MCF 10A (cell line): ENCODE measurements at regions not wholly inside any gene's neighbourhood (a gene's known extent, or its start where the extent isn't known, plus 50 kb on each side); places are given as distances from the start of the nearest gene placed in this dataset.

Source experiments
- BruUV-seq: library from RNA; stranded (reverse); fragments of 400-500 nt; replicated peaks from 2 replicates; lab custom pipeline; 2021; lab: Mats Ljungman, UMichigan
- CTCF ChIA-PET: fragments of 300-600 bp; sonication (Branson Sonifier 250); formaldehyde crosslinking; extraction: SDS; loops from one replicate; lab custom pipeline; 2021; ENCODE audit warnings: antibody characterized with exemption, inconsistent platforms; lab: Yijun Ruan, JAX
- POLR2A ChIA-PET: fragments of 300-600, 350-650 bp; sonication (Branson Sonifier 250); formaldehyde crosslinking; extraction: SDS; loops from one replicate; lab custom pipeline; 2020; ENCODE audit warnings: antibody characterized with exemption, inconsistent platforms; lab: Yijun Ruan, JAX
- DNase-seq: peaks from one replicate; pipeline ENCODE4 v3.0.0-alpha.2; 2018; ENCODE audit not compliant: unreplicated experiment
- H3K27ac Mint-ChIP-seq: one replicate; pipeline ENCODE4 v1.8.0; 2022; ENCODE audit warnings: mild to moderate bottlenecking, low read depth, mixed read lengths; ENCODE audit not compliant: unreplicated experiment
- H3K27me3 Mint-ChIP-seq: one replicate; pipeline ENCODE4 v1.8.0; 2022; ENCODE audit warnings: mixed read lengths; ENCODE audit not compliant: insufficient read depth, unreplicated experiment
- H3K36me3 Mint-ChIP-seq: one replicate; pipeline ENCODE4 v1.8.0; 2022; ENCODE audit warnings: mild to moderate bottlenecking, moderate library complexity, mixed read lengths; ENCODE audit not compliant: insufficient read depth, unreplicated experiment
- H3K4me1 Mint-ChIP-seq: one replicate; pipeline ENCODE4 v1.8.0; 2022; ENCODE audit warnings: mixed read lengths; ENCODE audit not compliant: insufficient read depth, unreplicated experiment
- H3K4me3 Mint-ChIP-seq: one replicate; pipeline ENCODE4 v1.8.0; 2022; ENCODE audit warnings: mild to moderate bottlenecking, moderate library complexity, mixed read lengths; ENCODE audit not compliant: unreplicated experiment
- H3K9me3 Mint-ChIP-seq: one replicate; pipeline ENCODE4 v1.8.0; 2022; ENCODE audit warnings: mixed read lengths; ENCODE audit not compliant: unreplicated experiment
- intact Hi-C: fragments of 100-400 bp; cut with micrococcal nuclease; formaldehyde crosslinking; loops from 2 replicates; pipeline ENCODE4 v1.14.1; 2022
- TF ChIP-seq, protein P1 (sequence below): fragments of 200-600 bp; IDR thresholded peaks from one replicate; pipeline ENCODE4 v1.8.0; 2022; ENCODE audit warnings: antibody characterized with exemption, mild to moderate bottlenecking; ENCODE audit not compliant: unreplicated experiment

- no TSS peak for BruUV-seq
- intact Hi-C loops = no loop called here
- no peak for DNase-seq
- Mint-ChIP-seq H3K4me3 (no peak overlapping the region), H3K9me3 (peaks cover 38% of the 10 kb centered on the region), H3K4me1 (no peaks in the 10 kb centered on the region), H3K27ac (no peak overlapping the region), H3K27me3 (no peaks in the 10 kb centered on the region), H3K36me3 (no peaks in the 10 kb centered on the region)
- ChIA-PET CTCF (no interaction called here), POLR2A (no interaction called here)
- TF ChIP-seq, protein P1, sequence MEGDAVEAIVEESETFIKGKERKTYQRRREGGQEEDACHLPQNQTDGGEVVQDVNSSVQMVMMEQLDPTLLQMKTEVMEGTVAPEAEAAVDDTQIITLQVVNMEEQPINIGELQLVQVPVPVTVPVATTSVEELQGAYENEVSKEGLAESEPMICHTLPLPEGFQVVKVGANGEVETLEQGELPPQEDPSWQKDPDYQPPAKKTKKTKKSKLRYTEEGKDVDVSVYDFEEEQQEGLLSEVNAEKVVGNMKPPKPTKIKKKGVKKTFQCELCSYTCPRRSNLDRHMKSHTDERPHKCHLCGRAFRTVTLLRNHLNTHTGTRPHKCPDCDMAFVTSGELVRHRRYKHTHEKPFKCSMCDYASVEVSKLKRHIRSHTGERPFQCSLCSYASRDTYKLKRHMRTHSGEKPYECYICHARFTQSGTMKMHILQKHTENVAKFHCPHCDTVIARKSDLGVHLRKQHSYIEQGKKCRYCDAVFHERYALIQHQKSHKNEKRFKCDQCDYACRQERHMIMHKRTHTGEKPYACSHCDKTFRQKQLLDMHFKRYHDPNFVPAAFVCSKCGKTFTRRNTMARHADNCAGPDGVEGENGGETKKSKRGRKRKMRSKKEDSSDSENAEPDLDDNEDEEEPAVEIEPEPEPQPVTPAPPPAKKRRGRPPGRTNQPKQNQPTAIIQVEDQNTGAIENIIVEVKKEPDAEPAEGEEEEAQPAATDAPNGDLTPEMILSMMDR = no peak
Observed at GRCh38 chr22:47996446-47996857, 1234.0 kb downstream of the TBC1D22A start.

DNA sequence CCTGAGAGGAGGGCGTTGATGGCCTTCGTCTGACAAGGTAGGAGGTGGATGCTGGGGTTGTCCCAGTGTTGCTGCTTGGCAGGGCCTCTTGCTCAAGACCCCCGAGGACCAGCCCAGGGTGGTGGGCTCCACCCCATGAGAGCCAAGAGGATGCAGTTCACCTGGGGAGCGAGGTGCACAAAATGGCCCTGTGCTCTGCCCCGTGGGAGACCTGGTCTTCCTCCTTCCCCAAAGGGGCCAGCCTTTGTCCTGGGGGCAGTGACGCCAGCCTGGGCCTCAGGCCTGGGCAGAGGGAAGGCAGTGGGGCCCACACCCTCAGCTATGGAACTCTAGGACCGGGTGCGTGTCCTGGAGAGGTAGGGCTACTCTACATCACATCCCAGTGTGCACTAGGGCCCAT lies 1233.3 kb downstream of the TBC1D22A start:
- intact Hi-C loops = no loop called here
- ChIA-PET CTCF (no interaction called here), POLR2A (no interaction called here)
- Mint-ChIP-seq H3K36me3 (no peaks in the 10 kb centered on the region), H3K4me1 (no peaks in the 10 kb centered on the region), H3K27me3 (no peaks in the 10 kb centered on the region), H3K9me3 (peaks cover 32% of the 10 kb centered on the region), H3K4me3 (no peak overlapping the region), H3K27ac (no peak overlapping the region)
- TF ChIP-seq, protein P1 = no peak
- no TSS peak for BruUV-seq
- DNase-seq = no peak

GRCh38 chr22:47995264-47995627 lies 1232.8 kb downstream of the TBC1D22A start:
- H3K27me3 Mint-ChIP-seq = no peaks in the 10 kb centered on the region
- POLR2A ChIA-PET = no interaction called here

GRCh38 chr22:47994601-47995263 lies 1232.3 kb downstream of the TBC1D22A start:
- no peaks in the 10 kb centered on the region for H3K36me3 Mint-ChIP-seq
- no peaks in the 10 kb centered on the region for H3K4me1 Mint-ChIP-seq
- no peak overlapping the region for H3K27ac Mint-ChIP-seq
- POLR2A ChIA-PET = no interaction called here
- BruUV-seq = no TSS peak
- TF ChIP-seq, protein P1 = no peak
- H3K4me3 Mint-ChIP-seq = no peak overlapping the region
- CTCF ChIA-PET = no interaction called here
- intact Hi-C loops = no loop called here
- peaks cover 29% of the 10 kb centered on the region for H3K9me3 Mint-ChIP-seq
- no peak for DNase-seq
- H3K27me3 Mint-ChIP-seq = no peaks in the 10 kb centered on the region

More at GRCh38 chr22:47995264-47995627, 1232.8 kb downstream of the TBC1D22A start:
- intact Hi-C loops = no loop called here
- no peaks in the 10 kb centered on the region for H3K36me3 Mint-ChIP-seq
- H3K4me3 Mint-ChIP-seq = no peak overlapping the region
- H3K27ac Mint-ChIP-seq = no peak overlapping the region
- H3K4me1 Mint-ChIP-seq = no peaks in the 10 kb centered on the region
- CTCF ChIA-PET = no interaction called here
- no peak for DNase-seq
- no TSS peak for BruUV-seq
- peaks cover 29% of the 10 kb centered on the region for H3K9me3 Mint-ChIP-seq
- TF ChIP-seq, protein P1 = no peak
